Prostate gland (tissue), 2 donors: ENCODE measurements at regions not wholly inside any gene's neighbourhood (a gene's known extent, or its start where the extent isn't known, plus 50 kb on each side); places are given as distances from the start of the nearest gene placed in this dataset.

ENCODE experiments used
- POLR2A ChIP-seq: fragments of 450-650 bp; IDR thresholded peaks from one replicate; pipeline ENCODE4 v1.6.1; 2016; ENCODE audit warnings: antibody characterized with exemption, mild to moderate bottlenecking
- POLR2AphosphoS5 ChIP-seq: sonication (generic); formaldehyde crosslinking; IDR thresholded peaks from one replicate; pipeline ENCODE4 v1.6.1; 2017; ENCODE audit warnings: antibody characterized with exemption
- TF ChIP-seq, protein P1 (sequence below), 4 experiments: fragments of 200-600 bp in 2 of 4; fragments of 450-650 bp in 2 of 4; sonication (generic) in 2 of 4; IDR thresholded peaks; 1 replicate in 3 of 4; 2 replicates in 1 of 4; pipeline ENCODE4 v1.5.1; 2016 to 2019; ENCODE audit warnings: antibody characterized with exemption in 4 of 4, mild to moderate bottlenecking in 2 of 4, moderate library complexity in 2 of 4

DNA sequence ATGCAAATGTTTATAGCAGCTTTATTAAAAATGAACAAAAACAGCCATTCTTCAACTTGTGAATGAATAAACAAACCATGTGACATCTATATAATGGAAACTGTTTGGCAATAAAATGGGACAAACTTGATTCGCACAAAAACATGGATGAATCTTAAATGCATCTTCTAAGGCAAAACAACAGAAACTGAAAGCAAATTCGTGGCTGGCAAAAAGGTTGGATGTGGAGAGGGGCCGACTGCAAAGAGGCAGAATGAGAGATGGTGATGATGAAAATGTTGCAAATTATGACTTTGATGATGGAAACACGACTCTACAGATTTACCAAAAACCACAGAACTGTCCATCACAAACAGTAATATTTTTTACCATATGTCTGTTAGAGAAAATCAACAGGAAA is 327.0 kb upstream of the NR5A2 start:
- no peak for TF ChIP-seq POLR2A
- TF ChIP-seq, protein P1, sequence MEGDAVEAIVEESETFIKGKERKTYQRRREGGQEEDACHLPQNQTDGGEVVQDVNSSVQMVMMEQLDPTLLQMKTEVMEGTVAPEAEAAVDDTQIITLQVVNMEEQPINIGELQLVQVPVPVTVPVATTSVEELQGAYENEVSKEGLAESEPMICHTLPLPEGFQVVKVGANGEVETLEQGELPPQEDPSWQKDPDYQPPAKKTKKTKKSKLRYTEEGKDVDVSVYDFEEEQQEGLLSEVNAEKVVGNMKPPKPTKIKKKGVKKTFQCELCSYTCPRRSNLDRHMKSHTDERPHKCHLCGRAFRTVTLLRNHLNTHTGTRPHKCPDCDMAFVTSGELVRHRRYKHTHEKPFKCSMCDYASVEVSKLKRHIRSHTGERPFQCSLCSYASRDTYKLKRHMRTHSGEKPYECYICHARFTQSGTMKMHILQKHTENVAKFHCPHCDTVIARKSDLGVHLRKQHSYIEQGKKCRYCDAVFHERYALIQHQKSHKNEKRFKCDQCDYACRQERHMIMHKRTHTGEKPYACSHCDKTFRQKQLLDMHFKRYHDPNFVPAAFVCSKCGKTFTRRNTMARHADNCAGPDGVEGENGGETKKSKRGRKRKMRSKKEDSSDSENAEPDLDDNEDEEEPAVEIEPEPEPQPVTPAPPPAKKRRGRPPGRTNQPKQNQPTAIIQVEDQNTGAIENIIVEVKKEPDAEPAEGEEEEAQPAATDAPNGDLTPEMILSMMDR (IDR thresholded peaks at IDR 0.05) = no peak
- TF ChIP-seq POLR2AphosphoS5 = no peak
